H4 (cell line): ENCODE measurements at regions not wholly inside any gene's neighbourhood (a gene's known extent, or its start where the extent isn't known, plus 50 kb on each side); places are given as distances from the start of the nearest gene placed in this dataset.
"Not testable (repeated sequence)": the region's sequence is repeated elsewhere in the genome, so short reads cannot be mapped to it uniquely, and the experiment has no call there.

Experiments
- DNase-seq: peaks from one replicate; pipeline ENCODE4 v3.0.0-alpha.2; 2015; ENCODE audit warnings: low spot score

- DNase-seq: no peak
These were observed 290.2 kb upstream of the TMEFF2 start for GRCh38 chr2:192484903-192485302.

GRCh38 chr2:192480984-192481383 is 286.3 kb upstream of the TMEFF2 start:
- no peak for DNase-seq

GRCh38 chr2:192473331-192473730 is 278.6 kb upstream of the TMEFF2 start:
- DNase-seq: no peak

- no peak for DNase-seq
These were observed 277.2 kb upstream of the TMEFF2 start for GRCh38 chr2:192471982-192472381.

GRCh38 chr2:192469612-192470011 is 274.9 kb upstream of the TMEFF2 start:
- no peak for DNase-seq

- DNase-seq: no peak
These were observed 273.4 kb upstream of the TMEFF2 start for GRCh38 chr2:192467953-192468660.

- no peak for DNase-seq
These were observed 270.4 kb upstream of the TMEFF2 start for GRCh38 chr2:192465141-192465540.

- DNase-seq: no peak
These were observed 264.7 kb upstream of the TMEFF2 start for GRCh38 chr2:192459422-192459821.

- DNase-seq: no peak
These were observed 254.1 kb upstream of the TMEFF2 start for GRCh38 chr2:192448881-192449280.

- no peak for DNase-seq
These were observed 249.6 kb upstream of the TMEFF2 start for GRCh38 chr2:192444286-192444838.

GRCh38 chr2:192443831-192444230 is 249.1 kb upstream of the TMEFF2 start:
- DNase-seq: no peak

GRCh38 chr2:192438239-192438638 is 243.5 kb upstream of the TMEFF2 start:
- DNase-seq: no peak

GRCh38 chr2:192437653-192438052 is 242.9 kb upstream of the TMEFF2 start:
- DNase-seq: no peak

- no peak for DNase-seq
These were observed 229.5 kb upstream of the TMEFF2 start for GRCh38 chr2:192424243-192424642.

GRCh38 chr2:192419786-192420185 is 225.1 kb upstream of the TMEFF2 start:
- no peak for DNase-seq

- no peak for DNase-seq
These were observed 221.3 kb upstream of the TMEFF2 start for GRCh38 chr2:192416060-192416459.

- no peak for DNase-seq
These were observed 220.1 kb upstream of the TMEFF2 start for GRCh38 chr2:192414794-192415193.

- no peak for DNase-seq
These were observed 219.3 kb upstream of the TMEFF2 start for GRCh38 chr2:192413812-192414681.

- not testable (repeated sequence) for DNase-seq
These were observed 218.1 kb upstream of the TMEFF2 start for GRCh38 chr2:192412866-192413265.

- no peak for DNase-seq
These were observed 217.7 kb upstream of the TMEFF2 start for GRCh38 chr2:192412394-192412793.

- no peak for DNase-seq
These were observed 217.0 kb upstream of the TMEFF2 start for GRCh38 chr2:192411755-192412154.

- no peak for DNase-seq
These were observed 215.6 kb upstream of the TMEFF2 start for GRCh38 chr2:192410319-192410718.

- no peak for DNase-seq
These were observed 213.0 kb upstream of the TMEFF2 start for GRCh38 chr2:192407692-192408091.
